Prostate gland (tissue), 2 donors: ENCODE measurements at regions not wholly inside any gene's neighbourhood (a gene's known extent, or its start where the extent isn't known, plus 50 kb on each side); places are given as distances from the start of the nearest gene placed in this dataset.

ENCODE experiments used
- POLR2A ChIP-seq: fragments of 450-650 bp; IDR thresholded peaks from one replicate; pipeline ENCODE4 v1.6.1; 2016; ENCODE audit warnings: antibody characterized with exemption, mild to moderate bottlenecking
- TF ChIP-seq, protein P1 (sequence below), 4 experiments: fragments of 200-600 bp in 2 of 4; fragments of 450-650 bp in 2 of 4; sonication (generic) in 2 of 4; IDR thresholded peaks; 1 replicate in 3 of 4; 2 replicates in 1 of 4; pipeline ENCODE4 v1.5.1; 2016 to 2019; ENCODE audit warnings: antibody characterized with exemption in 4 of 4, mild to moderate bottlenecking in 2 of 4, moderate library complexity in 2 of 4

DNA sequence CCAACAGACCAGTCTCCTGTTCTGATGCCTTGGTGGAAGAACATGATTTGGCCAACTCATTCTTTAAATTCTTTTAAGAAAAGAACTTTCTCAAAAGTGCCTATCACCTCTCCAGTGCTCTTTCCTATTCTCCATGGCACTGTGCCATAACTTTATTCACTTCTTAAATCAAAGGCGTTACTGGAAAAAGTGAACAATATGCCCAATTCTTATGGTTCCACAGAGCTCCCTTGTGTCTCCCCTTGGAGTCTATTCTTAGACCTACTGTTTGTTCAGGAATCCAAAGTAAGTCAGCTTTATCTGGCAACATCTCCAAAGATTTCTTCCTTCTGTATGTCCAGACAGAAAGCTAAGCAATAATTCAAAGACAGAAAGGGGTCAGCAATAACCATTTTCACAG, 111.9 kb upstream of the MAGI3 start:
- TF ChIP-seq POLR2A, result no peak
- TF ChIP-seq, protein P1, sequence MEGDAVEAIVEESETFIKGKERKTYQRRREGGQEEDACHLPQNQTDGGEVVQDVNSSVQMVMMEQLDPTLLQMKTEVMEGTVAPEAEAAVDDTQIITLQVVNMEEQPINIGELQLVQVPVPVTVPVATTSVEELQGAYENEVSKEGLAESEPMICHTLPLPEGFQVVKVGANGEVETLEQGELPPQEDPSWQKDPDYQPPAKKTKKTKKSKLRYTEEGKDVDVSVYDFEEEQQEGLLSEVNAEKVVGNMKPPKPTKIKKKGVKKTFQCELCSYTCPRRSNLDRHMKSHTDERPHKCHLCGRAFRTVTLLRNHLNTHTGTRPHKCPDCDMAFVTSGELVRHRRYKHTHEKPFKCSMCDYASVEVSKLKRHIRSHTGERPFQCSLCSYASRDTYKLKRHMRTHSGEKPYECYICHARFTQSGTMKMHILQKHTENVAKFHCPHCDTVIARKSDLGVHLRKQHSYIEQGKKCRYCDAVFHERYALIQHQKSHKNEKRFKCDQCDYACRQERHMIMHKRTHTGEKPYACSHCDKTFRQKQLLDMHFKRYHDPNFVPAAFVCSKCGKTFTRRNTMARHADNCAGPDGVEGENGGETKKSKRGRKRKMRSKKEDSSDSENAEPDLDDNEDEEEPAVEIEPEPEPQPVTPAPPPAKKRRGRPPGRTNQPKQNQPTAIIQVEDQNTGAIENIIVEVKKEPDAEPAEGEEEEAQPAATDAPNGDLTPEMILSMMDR (IDR thresholded peaks at IDR 0.05), result no peak
